Germinal center (tissue), 1 donor: ENCODE measurements at regions not wholly inside any gene's neighbourhood (a gene's known extent, or its start where the extent isn't known, plus 50 kb on each side); places are given as distances from the start of the nearest gene placed in this dataset.

Experiments
- DNase-seq: peaks from one replicate; pipeline ENCODE4 v3.0.0; 2012; ENCODE audit warnings: mixed read lengths, low spot score

DNA sequence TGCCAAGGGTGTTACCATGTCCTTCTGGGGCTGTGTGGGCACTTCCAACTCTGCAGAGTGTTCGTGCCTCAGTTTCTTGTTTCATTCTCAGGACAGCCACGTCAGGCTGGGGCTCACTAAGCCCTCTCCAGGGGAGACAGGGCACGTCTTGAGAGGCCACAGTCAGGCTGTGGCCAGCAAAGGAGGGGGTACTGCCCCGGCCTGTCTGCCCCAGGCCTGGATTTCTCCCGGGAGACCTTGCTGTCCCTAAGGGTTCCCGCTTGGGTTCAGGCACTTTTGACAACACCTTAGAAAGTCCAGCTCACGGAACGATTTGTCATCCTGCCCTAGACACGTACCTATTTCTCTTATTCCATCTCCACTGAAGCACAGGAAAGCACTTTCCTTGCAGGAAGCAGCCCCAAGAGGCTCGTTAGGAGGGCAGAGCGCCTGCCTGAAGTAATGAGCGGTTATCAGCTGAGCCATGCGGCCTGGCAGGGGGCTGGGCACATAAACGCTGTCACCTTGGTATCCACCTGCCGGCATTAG, 290.4 kb upstream of the RTL1 start:
- no peak for DNase-seq

DNA sequence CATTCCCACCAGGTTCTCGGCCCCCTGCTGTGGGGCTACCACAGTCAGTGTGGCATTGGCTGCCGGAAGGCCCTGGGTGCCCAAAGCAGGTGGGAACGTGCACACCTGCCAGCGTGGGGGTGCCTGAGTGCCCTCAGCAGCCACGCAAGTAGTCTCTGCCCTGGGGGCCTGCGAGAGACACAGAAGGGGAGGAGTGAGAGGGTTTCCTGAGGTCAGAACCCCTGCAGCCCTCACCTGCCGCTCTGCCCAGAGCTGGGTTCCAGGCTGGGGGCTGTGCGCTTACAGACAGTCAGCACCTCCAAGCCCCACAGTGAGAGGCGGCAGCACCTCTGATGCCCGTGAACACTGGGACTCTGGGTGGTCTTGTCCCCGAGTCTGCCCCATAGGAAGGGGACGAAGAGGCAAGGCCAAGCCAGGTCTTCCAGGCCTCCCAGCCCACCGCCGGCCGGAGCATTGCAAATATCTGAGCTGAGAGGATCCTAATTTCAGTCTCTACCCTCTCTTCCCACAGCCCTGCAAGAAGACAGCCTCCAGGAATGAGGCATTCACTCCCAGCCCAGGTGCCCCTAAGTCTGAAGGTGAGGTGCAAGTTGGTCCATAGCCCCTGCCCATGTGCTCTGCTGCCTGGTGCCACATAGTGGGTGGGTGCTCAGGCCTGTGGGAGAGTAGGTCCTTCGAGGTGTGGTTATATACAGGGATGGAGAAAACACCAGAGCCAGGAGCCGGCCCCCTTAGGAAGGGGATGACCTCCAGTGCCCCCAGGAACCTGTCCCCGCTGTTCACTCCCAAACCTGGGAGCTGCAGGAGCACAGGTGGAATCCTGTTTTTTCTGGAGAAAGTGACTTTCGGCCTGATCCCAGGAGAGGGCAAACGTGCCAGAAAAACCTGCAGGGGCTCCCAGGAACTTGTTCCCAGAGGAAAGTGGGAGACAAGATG, 291.1 kb upstream of the RTL1 start:
- no peak for DNase-seq

DNA sequence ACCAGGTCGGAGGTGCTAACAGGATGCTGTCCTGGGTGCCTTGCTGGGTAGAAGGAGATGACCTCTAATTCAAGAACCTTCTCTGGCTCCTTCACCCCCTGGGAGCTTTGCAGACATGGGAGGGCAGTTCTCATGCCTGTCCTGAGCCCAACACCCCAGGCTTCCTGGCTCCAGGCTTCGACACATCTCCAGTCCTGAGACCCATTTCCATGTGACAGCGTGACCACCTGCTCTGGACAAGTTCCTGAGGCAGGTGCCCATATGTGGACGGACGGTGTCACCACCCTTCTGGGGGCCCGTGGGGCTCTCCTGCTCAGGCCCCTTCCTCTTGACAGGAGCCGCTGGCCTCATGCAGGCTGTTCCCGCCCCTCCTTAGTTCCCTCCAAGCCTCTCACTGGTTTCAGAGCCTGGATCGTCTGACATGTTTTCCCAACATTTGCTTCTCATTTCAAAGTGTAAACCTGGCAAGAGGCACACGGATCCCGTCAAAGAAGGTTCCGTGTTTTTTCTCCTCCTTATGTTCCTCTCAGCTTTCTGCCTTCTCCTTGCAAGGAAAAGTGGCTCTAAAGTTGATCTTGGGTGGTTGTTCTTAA, 291.9 kb upstream of the RTL1 start:
- no peak for DNase-seq

DNA sequence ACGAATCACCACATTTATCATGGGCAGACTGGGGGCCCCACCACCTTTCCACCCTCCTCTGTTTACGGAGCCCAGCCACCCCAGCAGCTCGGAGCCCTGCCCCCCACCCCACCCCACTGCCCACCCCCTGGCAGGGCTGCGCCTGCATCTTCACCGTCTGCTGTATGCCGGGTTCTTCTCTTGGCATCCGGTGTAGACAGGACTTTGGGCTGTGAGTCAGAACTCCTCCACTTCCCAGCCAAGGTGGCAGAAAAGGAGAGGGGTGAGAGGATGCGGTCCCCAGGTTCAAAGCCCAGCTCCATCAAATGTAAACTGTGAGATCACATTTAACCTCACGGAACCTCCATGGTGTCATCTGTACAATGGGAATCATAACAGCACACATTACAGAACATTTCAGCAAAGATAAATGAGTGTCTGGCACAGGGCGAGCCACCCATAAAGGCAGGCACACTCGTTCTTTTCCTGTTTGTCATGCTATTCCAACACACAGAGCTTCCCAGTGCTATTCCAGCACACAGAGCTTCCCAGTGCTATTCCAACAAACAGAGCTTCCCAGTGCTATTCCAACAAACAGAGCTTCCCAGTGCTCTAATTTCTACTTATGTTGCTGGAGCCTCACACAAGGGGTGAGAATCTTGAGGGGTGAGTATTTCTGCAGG, 292.7 kb upstream of the RTL1 start:
- no peak for DNase-seq

DNA sequence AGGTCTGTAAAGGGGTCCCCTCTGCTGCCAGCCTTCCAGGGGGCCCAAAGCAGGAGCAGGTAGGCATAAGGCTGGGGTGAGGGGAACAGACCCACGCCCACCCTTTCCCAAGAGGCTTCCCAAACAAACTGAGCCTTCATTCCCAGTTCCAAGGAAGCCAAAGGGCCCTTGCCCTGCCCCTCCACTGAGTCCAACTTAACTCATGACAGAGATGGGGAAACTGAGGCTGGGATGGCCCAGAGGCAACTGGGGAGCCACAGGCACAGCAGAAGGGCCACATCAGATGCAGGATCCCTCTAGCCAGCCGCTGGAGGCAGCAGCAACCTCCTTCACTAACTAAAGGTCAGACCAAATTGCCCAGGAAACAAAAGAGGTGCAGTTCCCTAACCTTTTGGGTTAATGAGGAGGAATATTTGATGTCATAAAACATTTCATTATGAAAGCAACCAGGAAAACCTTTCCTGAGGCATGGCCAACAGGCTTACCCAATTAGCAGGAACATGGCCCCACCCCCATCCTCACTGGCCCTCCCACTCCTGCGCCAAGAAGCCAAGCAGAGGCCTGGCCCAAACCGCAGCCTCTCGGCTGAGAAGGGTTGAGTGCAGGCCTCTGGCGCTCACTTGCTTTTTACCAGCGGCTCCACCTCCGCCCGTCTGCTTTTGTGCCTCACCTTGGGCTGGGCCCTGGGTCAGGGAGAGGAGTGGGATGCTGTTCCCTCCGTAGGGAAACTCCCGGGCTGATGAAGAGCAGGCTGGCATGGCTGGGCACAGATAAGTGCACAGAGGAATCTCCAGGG, 293.5 kb upstream of the RTL1 start:
- no peak for DNase-seq

DNA sequence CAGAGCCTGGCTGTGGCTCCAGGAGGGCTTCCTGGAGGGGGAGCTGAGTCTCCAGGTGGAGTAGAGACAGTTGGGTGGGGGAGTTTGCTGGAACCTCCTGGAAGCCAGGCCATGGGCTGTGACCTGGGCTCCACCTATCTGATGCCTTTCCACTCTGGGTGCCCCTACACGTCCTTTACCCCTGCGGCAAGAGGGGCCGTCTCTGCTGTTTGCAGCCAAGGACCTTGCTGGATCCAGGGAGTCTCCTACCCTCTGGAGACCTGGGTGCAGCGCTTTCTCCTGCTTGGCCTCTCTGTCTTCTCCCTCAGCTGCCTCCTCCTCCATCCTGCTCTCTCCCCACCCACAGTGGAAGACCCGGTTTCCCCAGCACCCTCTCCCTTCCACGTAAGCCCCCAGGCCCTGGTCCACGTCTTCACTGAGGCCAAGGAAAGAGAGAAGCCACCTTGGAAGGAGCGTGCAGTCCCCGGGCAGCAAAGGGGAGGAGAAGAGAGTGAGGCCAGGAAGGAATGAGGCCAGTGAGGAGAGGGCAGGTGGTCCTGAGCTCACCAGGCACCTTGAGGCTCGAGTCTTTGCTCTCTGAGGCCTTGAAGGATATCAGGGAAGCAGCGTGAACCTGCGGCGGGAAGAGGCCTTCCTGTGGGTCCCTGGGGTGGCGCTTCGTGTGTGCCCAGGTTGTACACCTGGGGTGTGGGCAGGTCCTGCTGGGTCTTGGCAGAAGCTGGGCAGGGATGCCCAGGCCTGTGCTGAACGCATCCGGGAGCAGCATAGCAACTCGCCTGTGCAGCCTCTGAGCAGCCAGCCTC, 294.3 kb upstream of the RTL1 start:
- DNase-seq: no peak

DNA sequence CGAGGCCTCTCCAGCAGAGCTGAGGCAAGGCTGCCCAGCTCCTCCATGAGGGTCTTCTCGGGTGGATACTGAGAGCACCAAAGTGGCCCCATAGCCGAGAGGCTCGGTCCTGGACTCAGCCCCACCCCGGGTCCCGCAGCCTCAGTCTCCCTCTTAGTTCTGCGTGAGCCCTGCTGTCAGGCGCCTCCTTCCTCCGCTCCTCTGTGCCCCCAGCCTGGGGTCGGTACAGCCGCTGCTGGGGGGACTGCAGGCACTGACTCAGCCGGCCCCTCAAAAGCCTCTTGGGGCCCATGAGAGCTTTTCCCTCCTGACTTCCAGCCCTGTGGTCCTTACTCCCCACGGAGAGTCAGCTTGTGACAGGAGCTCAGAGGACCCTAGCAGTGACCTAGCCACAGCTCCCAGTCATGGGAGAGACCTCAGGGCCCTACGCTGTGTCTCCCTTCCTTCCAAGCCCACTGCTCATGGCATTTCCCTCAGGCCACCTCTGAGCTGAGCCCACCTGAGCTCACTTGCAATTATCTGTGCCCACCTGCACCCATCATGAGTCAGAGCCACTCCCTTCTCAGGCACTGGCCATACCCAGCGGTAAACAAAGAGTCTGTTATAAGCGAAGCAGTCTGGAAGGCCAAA, 295.0 kb upstream of the RTL1 start:
- DNase-seq: no peak

DNA sequence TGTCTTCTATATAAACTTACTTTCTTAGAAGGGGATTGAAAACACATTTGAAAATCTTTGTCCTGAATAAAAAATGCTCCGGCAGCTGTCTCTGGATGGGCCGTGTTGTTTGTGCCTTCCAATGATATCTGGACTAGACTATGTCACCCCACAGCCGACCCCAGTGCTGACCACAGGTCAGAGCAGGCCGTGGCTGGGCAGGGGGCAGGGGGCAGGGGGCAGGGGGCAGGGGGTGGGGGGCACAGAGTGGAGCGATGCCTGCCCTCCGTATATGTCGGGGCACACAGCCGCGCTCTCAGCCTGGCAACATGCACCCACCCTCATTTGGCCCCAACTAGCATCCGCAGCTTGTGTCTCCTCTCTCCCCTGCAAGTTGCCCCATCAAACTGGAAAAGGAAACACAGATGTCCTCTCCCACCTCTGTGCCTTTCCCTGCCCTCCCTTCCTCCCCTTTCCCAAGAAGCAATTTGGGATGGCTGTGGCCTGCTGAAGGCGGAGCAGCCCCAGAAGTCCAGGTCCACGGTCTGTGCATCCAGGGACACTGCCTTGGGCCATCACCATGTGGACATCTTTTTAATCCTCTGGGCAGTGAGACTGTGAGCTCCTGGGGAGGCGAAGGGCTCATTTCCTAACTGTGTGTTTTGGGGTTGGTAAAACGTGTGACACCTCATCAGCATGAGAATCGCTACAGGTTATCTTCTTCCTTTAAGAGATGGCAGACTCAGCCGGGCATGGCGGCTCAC, 295.7 kb upstream of the RTL1 start:
- no peak for DNase-seq

DNA sequence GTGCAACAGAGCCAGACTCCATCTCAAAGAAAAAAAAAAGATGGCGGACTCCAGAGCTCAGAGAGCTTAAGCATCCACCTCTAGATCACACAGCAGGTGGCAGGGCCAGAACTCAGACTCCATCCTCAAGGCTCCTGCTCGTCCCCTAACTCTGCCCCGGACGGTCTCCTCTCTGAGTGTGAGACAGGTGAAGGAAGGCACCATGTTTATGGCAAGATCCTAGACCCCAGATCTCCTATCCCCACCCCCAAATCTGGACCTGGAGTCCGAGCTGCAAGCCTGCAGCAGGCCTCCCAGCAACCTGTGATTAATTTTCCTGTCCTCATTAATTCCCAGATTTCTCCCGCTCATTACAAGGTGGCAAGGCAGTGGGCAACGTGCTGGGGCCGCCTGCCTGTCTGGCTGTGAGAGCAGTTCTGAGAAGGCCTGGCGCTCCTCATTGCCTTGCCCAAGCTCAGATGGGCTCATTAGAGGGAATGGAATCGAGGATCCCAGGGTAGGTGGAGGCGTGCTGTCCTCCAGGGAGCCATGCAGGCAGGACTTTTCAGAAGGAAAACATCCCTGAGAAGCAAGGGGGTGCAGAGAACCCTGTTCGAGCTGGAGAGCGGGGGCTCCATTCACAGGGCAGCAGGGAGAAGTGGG, 296.6 kb upstream of the RTL1 start:
- DNase-seq: no peak

DNA sequence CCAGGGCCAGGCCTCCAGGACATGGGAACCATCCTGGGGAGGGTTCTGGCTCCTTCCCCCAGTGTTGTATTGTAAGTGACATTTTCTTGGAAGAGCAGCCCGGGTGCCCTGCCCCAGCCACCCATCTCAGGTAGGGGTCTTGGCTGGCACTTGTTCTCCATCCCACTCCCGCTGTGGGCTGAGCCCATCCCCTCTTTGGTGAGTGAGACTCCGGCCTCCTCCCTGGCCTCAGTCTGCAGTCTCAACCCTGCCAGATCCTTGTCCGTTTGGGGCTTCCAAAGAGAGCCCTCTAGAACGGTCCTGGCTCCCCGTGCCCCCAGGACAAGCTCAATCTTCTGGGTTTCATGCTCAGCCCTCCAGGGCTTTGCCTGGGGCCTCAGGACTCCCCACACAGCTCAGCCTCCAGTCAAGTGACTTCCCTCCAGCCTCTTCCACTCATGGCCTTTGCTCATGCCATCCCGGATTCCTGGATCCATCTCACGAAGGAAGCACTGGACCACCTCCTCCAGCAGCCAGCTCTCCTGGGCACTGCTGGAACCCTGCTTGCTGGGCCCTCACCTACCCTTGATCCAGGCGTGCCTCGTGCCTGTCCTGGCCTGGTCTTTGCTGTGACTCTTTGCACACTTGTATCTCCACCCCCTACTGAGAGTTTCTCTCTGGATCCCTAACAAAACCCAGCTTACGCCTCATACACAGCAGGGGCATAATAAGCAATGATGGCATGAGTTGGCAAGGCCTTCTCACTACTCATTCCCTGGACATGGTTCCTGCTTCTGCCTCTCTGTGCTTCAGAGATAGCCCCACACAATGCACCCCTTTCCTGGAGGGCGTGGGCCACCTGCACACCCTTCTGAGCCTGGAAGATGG, 297.4 kb upstream of the RTL1 start:
- no peak for DNase-seq

DNA sequence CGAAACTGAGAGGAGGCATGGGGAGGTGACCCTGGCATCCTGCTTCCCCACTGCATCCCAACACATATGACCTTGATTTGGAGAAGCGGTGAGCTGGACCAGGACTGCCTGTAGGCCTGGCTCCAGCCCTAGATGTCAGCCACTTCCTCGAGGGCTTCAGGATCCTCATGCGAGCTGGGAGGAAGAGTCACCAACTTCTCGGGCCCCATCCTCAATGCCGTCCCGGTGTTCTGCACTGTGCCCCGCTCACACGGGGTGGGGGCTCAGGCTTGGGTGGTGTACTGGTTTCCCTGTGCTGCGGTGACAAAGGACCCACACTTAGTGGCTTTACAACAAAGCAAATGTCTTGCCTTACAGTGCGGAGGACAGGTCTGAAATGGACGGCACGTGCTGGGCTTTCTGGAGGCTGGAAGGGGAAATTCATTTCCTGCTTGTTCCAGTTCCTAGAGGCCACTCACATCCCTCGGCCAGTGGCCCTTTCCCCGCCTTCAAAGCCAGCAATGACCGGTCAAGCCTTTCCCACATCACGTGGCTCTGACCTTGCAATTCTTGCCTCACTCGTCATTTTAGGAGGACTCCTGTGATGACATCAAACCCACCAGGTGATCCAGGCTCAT, 298.1 kb upstream of the RTL1 start:
- DNase-seq: no peak

DNA sequence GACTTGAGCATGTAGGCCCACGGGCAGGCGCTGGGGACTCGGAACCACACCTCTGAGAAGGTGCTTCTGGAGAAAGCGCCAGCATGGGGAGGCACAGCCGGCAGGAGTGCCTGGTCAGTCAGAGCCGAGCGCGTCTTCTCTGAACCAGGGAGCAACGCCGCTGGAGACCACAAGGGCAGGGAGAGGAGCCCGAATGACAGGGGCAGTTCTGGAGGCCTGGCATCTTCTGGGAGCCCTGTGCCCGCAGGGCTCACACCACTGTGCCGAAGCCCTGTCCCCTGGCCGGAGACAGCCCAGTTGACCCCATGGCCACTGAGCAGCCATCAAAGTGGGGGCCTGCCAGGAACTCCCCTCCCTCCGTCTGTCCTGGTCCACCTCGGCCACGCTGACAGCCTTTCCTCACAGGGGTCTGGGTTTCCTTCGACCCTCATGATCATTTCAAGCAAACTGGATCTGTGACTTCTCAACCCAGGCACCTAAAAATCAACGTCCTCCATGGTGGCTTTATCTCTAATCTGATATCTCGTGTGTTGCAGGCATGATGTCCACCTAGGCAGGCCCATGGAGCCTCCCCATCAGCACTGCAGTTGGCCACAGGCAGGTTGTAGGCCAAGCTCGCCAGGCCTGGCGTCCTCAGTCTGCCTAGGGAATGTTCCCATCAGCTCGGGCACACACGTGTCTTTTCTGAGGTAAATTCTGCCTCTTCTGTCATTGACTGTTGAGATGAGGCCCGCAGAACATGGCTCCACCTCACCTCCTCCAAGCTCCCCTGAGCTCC, 299.3 kb upstream of the RTL1 start:
- no peak for DNase-seq

DNA sequence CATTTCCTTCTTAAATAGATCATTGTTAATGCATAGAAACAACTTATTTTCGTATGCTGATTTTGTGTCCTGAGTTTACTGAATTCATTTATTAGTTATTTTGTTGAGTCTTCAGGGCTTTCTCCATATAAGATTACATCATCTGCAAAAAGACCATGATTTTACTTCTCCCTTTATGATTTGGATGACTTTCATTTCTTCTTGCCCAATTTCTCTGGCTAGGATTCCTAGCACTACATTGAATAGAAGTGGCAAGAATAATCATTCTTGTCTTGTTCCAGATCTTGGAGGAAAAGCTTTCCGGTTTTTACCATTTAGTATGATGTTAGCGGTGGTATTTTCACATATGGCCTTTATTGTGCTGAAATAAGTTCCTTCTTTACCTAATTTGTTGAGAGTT, 303.0 kb upstream of the RTL1 start:
- DNase-seq: no peak

DNA sequence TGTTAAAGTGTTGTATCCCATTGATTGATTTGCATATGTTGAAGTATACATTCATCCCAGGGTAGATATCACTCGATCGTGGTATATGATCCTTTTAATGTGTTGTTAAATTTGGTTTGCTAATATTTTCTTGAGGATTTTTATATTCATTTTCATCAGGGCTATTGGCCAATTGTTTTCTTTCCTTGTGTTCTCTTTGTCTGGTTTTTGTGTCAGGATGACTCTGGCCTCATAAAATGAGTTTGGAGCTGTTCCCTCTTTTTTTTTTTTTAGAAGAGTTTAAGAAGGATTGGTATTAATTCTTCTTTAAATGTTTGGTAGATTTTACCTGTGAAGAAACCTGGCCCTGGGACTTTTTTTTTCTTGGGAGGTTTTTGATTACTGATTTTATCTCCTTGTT, 303.5 kb upstream of the RTL1 start:
- DNase-seq: no peak

DNA sequence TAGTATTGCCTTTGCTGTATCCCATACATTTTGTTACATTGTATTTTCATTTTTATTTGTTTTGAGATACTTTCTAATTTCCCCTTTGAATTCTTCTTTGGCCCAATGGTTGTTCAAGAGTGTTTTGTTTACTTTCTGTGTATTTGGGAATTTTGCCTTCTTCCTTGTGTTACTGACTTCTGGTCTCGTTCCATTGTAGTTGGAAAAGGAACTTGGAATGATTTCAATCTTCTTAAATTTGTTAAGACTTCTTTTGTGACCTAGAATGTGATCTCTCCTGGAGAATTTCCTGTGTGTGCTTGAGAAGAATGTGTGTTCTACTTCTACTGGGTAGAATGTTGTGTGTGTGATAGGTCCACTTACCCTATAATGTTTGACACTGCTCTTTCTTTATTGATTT, 304.4 kb upstream of the RTL1 start:
- DNase-seq: no peak

DNA sequence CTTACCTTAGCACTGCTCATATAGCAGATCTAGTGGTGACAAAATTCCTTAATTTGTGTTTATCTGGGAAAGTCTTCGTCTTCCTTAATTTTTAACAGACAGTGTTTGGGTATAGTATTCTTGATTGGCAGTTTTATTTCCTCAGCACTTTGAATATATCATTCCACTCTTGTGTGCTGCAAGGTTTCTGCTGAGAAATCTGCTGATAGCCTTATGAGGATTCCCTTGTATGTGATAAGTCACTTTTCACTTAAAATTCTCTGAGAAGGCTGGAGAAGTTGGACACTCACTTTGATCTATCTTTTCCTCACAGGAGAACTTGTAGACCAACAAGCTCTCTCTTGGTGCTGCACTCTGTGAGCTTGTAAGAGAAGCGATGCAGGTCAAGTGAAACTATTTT, 306.1 kb upstream of the RTL1 start:
- no peak for DNase-seq

DNA sequence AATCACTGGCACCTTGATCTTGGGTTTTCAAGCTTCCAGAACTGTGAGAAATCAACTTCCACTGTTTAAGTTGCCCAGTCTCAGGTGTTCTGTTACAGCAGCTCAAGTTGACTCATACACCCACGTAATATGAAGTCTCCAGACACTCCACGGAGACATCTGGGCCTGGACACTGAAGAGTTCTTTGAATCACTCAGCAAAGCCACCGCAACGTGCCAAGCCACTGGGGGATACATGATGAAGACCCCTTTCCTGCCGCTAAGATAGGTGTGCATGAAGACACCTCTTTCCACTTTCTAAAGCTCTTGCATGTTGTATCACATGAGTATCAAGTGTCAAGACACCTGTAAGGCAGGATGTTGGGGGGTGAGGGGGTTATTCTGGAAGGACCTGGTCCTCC, 311.7 kb upstream of the RTL1 start:
- no peak for DNase-seq
